DMS53 treated with DMSO at 0.1 percent for 48 hours (cell line): ENCODE measurements at regions not wholly inside any gene's neighbourhood (a gene's known extent, or its start where the extent isn't known, plus 50 kb on each side); places are given as distances from the start of the nearest gene placed in this dataset.
"Not testable (repeated sequence)": the region's sequence is repeated elsewhere in the genome, so short reads cannot be mapped to it uniquely, and the experiment has no call there.

Experiments used
- DNase-seq: peaks from one replicate; lab custom pipeline; 2025; ENCODE audit not compliant: unreplicated experiment; lab: John Stamatoyannopoulos, UW

DNA sequence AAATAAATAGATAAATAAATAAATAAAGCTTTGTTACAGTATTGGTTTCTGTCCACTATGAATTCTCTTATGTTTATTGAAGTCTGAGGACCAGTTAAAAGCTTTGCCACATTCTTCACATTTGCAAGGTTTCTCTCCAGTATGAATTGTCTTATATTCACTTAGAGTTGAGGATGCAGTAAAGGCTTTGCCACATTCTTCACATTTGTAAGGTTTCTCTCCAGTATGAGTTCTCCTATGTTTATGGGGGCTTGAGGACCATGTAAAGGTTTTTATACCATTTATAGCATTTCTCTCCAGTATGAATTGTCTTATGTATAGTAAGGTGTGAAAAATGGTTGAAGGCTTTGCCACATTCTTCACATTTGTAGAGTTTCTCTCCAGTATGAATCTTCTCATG, 168.3 kb downstream of the ZNF737 start:
- no peak for DNase-seq

DNA sequence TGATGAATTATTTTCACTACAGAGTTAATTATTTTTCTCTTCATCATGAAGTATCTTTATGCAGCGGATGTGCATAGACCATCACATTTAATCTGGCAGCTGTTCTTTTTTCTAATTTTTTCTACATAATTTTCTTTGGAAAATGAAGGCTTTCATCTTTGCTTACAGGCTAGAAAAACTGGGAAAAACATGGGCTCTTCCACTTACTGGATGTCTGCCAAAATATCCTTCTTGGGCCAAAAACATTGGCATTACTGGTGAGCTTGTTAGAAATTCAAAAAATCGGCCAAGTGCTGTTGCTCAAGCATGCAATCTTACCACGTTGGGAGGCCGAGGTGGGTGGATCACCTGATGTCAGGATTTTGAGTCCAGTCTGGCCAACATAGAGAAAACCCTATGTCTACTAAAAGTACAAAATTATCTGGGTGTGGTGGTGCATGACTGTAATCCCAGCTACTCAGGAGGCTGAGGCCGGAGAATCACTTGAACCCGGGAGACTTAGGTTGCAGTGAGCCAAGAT, 176.8 kb downstream of the ZNF737 start:
- DNase-seq = no peak

DNA sequence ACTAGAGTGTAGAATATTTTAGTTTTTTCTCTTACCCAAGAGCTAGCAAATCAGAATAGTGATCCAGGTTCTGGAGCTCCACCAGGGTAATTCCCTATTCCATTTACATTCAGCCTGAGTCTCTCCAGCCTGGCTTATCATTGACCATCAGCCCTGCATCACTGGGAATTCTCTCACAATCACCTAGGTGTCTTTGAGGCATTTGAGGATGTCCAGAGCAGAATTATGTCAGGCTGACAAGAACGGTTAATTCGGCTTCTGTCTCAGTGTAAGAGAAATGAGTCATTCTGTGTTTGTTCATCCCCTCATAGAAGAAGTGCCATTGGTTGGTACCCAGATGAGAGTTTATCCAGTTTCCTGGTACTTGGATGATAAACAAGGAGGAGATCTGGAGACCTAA, 180.5 kb downstream of the ZNF737 start:
- DNase-seq = peak; percentile 47

DNA sequence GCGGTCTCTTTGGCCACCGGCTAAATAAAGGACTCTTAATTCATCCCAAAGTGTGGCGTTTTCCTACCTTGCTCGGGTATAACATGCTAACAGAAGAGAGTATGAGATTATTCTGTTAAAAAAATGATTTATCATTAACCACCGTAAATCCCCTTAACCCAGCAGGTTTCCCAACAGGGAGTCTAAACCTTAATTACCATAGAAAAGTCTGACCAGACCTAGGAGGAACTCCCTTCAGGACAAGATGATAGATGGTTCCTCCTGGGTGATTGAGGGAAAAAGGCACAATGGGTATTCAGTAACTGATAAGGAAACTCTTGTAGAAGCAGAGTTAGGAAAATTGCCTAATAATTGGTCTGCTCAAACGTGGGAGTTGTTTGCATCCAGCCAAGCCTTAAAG, 193.7 kb downstream of the ZNF737 start:
- no peak for DNase-seq

DNA sequence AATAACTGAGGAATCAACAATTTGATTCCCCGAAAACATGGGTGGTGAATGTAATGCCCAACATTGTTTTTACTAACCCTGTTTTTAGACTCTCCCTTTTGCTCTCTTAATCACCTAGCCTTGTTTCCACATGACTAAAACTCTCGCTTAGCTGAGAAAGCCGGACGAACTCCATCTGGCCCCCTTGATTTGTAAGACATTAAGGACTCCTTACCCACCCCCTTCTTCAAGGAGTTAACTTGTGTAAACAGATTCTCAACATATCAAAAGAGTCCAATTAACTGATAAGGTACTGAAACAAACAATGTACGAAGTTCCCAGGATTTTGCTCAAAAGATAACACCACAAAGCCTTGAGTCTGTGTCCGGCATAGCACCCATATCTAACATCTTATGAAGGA, 194.3 kb downstream of the ZNF737 start:
- not testable (repeated sequence) for DNase-seq

DNA sequence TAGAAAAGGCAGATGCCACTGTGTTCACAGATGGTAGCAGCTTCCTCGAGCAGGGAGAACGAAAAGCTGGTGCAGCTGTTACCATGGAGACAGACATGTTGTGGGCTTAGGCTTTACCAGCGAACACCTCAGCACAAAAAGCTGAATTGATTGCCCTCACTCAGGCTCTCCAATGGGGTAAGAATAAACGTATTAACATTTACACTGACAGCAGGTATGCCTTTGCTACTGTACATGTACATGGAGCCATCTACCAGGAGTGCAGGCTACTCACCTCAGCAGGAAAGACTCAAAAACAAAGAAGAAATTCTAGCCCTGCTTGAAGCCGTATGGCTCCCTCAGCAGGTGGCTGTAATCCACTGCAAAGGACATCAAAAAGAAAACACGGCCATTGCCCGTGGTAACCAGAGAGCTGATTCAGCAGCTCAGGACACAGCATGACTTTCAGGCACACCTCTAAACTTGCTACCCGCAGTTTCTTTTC, 197.7 kb downstream of the ZNF737 start:
- no peak for DNase-seq

DNA sequence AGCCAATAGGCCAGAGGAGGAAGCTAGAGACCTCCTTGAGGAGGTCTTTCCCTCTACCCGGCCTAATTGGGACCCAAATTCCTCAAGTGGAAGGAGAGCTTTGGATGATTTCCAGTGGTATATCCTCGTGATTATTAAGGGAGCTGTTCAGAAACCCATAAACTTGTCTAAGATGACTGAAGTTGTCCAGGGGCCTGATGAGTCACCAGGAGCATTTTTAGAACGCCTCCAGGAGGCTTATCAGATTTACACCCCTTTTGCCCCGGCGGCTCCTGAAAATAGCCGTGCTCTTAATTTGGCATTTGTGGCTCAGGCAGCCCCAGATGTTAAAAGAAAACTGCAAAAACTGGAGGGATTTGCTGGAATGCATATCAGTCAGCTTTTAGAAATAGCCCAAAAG, 198.1 kb downstream of the ZNF486 start:
- no peak for DNase-seq

DNA sequence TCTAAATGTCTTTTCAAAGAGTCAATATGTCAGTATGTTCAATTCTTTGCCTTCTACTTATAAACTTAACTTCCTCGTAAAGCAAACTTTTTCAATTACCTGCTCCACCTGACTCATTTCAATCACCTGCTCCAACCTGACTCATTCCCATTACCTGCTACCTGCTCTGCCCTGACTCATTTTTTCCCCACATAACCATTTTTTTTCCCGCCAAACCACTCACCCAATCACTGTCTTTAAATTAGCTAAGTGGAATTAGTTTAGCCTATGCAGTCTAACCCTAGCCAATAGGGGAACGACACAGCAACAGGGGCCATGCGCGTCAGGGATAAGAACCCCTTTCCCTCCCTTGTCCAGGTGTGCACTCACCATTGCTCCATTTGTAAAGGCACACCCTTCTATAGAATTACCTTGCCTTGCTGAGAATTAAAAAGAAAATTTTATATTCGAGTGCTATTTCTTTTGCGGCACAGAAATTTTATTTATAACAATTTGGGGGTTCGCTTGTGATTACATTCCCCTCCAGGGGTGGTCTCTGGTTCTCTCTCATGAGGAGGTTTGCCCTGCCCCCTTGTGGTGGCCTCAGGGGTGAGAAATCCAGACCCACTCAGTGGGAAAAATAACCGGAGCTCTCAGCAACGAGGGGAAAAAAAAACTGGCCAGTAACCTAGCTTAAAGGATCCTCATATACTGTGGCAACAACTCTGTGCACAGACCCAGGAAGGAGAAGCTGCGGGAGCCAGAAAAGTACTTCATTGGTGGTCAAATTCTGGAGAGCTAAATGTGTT, 193.1 kb downstream of the ZNF486 start:
- no peak for DNase-seq

DNA sequence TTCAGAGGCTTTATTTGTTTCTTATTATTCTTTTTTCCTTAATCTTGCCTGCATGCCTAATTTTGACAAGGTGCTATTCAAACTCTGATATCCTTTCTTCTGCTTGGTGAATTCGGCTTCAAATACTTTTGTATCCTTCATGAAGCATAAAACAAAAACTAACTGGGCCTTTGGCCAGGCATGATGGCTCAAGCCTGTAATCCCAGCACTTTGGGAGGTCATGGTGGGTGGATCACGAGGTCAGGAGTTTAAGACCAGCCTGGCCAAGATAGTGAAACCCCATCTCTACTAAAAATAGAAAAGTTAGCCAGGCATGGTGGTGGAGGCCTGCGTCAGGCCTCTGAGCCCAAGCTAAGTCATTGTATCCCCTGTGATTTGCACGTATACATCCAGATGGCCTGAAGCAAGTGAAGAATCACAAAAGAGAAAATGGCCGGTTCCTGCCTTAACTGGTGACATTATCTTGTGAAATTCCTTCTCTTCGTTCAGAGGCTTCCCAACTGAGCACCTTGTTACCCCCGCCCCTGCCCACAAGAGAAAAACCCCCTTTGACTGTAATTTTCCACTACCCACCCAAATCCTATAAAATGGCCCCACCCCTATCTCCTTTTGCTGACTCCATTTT, 191.9 kb downstream of the ZNF486 start:
- DNase-seq = not testable (repeated sequence)

DNA sequence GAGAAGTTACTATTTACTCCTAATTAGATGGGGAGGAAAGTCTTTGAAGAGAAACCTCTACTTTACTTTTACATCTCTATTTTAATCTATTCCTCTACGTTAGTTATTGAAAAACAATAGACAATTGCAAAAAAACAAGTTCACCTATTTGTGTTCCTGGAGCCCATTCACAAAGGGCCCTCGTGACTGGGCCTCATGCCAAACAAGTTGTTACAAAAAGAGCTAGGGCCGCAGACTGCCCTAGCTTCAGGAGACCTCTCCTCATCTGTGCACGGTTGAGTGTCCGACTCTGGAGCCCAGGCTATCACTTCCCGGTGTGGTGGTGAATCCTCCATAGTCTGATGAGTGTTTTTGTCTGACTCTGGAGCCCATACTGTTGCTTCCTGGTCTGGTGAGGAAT, 190.9 kb downstream of the ZNF486 start:
- no peak for DNase-seq

DNA sequence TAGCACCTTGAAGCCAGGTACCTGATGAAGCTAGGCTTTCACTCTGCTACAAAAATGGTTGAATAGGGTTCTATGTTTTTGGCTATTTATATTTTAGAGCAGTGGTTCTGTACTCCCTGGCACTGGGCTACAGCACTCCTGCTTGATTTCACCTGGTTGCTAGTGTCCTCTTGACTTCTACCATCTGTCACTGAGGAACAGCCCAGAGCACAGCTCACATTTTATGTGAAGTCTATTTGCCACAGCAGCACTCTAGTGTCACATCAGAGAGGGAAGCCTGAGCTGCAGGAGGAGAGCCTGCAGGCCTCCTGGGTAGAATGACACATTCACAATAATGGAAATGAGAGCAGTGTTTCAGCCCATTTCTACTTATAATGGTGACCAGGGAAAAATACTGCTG, 184.2 kb downstream of the ZNF486 start:
- no peak for DNase-seq

DNA sequence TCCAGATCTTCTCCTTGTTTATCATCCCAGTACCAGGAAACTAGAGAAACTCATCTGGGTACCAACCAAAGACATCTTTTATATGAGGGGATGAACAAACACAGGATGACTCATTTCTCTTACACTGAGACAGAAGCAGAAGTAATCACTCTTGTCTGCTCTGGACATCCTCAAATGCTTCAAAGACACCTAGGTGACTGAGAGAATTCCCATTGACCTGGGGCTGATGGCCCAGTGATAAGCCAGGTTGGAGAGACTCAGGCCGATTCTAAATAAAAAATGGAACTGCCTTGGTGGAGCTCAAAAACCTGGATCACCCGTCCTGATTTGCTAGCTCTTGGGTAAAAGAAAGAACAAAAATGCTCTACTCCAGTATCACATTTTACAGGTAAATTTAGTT, 182.2 kb downstream of the ZNF486 start:
- no peak for DNase-seq

DNA sequence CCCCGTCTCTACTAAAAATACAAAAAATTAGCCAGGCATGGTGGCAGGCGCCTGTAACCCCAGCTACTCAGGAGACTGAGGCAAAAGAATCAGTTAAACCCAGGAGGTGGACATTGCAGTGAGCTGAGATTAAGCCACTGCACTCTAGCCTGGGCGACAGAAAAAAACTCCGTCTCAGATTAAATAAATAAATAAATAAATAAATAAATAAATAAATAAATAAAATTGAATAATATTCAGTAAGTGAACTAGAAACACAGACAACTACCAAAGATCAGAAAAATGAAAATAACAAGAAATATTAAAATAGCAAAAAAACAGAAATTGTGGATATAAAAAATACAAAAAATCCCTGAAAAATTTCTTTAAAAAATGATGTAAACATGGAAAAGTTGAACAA, 172.4 kb downstream of the ZNF486 start:
- no peak for DNase-seq

DNA sequence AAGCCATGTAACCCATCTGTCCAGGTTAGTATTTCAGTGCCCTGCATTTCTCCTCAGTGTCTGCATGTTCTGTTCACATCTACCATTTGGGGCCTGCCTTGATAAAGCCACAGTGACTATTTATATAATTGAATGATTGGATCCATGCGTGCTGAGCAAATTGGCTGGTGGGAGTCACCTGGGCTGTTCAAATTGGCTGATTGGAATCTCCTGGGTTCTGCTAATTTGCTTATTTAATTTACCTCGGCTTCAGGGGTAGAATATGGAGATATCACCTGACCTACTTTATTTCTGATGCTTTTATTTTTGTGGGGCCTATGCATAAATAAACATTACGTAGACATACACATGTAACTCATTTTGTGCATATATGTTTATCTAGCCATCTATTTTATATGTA, 167.7 kb downstream of the ZNF486 start:
- no peak for DNase-seq

DNA sequence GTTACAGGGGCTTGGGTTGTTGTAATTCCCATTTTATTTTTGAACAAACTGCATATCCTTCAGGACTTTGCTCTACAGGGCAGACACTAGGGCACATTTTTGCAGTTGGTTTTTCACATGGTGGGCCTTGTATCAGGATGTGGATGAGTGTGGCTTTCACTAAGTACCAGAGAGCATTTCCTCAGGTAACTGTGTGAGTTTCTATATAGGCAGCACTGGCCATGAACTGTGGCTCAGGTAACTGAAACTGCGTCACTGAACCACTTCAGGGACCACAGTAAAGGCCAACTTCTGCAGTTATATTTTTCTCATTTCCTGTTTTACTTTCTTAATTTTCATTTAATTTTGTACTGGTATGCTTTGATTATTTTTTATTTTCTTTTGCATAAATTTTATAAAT, 166.5 kb downstream of the ZNF486 start:
- no peak for DNase-seq

DNA sequence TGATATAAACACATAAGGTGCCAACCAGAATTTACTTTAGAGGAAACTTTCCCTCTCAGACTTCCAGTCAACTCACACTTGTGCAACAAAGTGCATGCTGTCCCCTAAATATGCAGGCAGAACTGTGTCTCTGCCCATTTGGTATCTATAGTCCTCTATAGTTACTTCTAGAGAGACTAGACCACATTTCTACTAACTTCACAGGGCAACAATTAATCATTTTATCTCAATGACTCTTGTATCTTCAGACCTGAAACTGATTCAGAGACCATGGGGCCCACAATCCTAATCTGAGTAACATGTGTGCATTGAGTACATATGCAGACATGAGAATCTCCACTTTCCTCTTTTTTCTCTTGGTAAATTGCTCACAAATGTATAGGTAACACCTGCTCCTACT, 158.1 kb downstream of the ZNF486 start:
- no peak for DNase-seq

DNA sequence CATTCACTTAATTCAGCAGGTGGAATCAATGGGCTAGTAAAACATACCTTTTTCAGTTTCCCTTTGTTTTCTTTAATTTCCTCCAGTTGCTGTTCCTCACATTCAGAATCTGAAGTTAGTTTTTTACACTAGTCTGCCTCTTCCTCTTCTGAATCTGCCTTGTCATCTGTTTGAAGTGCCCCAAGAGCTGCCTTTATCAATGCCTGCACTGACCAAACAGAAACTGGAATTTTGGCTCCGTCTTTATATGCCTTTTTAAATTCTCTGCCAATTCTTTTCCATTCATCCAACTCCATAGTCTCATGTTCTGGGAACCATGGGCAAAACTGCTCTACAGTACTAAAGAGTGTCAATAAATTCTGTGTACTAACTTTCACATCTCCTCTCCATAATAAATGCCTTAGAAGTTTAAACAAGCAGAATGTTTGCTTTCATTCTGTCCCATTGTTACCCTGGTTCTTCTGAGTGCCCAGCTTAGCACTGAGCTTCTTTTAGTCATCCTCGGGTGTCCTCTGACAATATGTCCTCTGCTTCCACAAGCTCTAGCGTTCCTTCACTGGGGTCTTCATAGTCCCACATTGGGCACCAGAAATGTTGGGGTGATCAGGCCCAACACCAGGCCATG, 154.2 kb downstream of the ZNF486 start:
- no peak for DNase-seq

DNA sequence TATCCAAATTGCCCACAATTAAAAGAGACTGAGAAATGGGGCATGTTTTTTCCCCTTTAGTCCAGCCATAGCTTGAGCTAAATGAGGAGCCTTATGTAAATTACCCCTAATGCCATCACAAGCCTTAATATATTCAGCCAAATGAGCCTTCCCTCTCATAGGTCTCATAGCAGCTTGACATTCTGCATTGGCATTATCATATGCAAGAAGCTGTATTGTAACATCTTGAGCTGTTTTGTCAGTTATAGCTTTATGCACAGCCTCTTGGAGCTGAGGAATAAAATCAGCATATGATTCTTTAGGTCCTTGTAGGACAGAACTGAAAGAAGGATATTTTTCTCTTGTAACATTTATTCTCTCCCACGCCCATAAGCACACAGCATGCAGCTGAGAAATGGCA, 153.2 kb downstream of the ZNF486 start:
- no peak for DNase-seq

DNA sequence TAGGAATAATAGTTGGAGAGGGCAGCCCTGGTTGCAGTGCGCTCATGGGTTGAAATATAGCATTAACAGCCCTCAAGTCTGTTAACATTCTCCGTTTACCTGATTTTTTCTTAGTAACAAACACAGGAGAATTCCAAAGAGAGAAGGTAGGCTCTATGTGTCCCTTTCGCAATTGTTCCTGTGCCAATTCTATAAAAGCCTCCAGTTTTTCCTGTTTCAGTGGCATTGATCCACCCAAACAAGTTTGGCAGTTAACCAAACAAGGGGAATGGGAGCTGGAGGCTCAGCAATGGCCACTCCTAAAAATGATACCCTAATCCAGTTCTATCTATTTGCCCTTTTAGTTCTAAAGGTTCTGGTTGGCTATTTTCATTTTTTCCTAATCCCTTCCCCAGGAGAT, 151.6 kb downstream of the ZNF486 start:
- DNase-seq = no peak

DNA sequence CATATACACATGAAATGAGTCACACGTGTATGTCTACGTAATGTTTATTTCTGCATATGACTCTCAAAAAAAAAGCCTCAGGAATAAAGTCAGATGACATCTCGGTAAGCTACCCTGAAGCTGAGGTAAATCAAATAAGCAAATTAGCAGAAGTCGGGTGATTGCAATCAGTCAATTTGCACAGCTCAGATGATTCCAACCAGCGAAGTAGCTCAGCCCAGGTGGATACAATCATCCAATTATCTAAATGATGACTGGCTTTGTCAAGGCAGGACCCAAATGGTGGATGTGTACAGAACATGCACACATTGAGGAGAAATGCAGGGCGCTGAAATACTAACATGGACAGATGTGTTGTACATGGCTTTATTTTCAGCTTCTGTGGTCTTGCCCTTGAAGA, 148.5 kb downstream of the ZNF486 start:
- DNase-seq = no peak

DNA sequence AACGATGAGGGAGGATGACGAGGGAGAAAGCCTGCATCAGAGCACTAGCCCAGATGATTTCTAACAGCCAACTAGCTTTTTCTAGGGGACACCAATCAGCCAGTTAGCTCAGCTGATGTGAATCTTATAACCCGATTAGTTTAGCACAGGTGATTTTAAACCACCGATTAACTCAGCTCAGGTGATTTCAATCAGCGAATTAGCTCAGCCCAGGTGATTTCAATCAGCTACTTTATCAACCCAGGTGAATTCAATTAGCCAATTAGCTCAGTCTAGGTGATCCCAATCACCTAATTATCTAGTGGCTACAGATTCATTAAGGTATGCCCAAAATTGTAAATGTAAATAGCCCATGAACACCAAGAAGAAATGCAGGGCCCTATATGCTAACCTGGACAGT, 146.9 kb downstream of the ZNF486 start:
- no peak for DNase-seq

DNA sequence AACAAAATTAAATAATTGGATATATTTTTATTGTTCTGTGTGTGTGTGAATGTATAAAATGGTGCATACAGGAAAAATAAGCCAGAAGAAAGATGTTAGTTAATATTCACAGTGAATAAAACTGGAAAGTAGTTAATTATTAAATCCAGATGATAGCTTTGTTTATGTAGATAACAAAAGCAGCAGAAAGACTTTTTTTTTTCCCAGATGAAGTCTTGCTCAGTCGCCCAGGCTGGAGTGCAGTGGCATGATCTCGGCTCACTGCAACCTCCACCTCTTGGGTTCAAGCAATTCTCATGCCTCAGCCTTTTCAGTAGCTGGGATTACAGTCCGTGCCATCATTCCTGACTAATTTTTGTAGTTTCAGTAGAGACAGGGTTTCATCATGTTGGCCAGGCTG, 140.1 kb downstream of the ZNF486 start:
- DNase-seq = no peak
